ENCODE measurements at regions not wholly inside any gene's neighbourhood (a gene's known extent, or its start where the extent isn't known, plus 50 kb on each side); places are given as distances from the start of the nearest gene placed in this dataset.

DNA sequence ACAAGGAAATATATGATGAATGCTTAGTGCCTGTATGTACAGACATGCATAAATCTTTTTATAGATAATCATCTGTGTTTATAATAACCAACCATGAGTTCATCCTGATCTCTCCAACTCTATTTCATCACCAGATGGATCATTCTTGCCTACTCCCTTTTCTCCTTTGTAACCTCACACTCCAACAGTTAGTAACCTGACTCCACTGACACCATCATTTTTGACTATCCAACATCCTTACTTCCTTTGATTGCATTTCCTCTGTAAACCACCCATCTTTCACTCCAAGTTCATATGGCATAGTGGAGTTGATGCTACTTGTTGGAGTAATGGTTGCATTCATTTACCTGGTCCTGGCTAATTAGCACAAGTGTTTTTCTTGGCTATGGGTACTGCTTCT lies 170.6 kb downstream of the ZNF330 start:
- Histone ChIP-seq H3K36me3 (ENCODE audit: insufficient read depth) (no peaks in the 10 kb centered on the region), H3K4me3 (IDR thresholded peaks at IDR 0.05; ENCODE audit: insufficient read depth, low read depth, low read length) (no peak overlapping the region), H2AFZ (ENCODE audit: low read depth) (no peak overlapping the region; the same call in 1 of the 2 replicates), H3K79me2 (ENCODE audit: insufficient read depth, low read depth) (no peaks in the 10 kb centered on the region), H3K4me2 (no peak overlapping the region), H4K20me1 (ENCODE audit: insufficient read depth) (no peaks in the 10 kb centered on the region), H3K4me1 (ENCODE audit: low read depth, poor library complexity, severe bottlenecking) (no peaks in the 10 kb centered on the region), H3K9ac (no peak overlapping the region), H3K27ac (no peak overlapping the region), H3K27me3 (ENCODE audit: insufficient read depth, low read depth) (no peaks in the 10 kb centered on the region)
- TF ChIP-seq, protein P1, sequence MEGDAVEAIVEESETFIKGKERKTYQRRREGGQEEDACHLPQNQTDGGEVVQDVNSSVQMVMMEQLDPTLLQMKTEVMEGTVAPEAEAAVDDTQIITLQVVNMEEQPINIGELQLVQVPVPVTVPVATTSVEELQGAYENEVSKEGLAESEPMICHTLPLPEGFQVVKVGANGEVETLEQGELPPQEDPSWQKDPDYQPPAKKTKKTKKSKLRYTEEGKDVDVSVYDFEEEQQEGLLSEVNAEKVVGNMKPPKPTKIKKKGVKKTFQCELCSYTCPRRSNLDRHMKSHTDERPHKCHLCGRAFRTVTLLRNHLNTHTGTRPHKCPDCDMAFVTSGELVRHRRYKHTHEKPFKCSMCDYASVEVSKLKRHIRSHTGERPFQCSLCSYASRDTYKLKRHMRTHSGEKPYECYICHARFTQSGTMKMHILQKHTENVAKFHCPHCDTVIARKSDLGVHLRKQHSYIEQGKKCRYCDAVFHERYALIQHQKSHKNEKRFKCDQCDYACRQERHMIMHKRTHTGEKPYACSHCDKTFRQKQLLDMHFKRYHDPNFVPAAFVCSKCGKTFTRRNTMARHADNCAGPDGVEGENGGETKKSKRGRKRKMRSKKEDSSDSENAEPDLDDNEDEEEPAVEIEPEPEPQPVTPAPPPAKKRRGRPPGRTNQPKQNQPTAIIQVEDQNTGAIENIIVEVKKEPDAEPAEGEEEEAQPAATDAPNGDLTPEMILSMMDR (conservative IDR thresholded peaks at IDR 0.05; ENCODE audit: low read depth, low read length): no peak

DNA sequence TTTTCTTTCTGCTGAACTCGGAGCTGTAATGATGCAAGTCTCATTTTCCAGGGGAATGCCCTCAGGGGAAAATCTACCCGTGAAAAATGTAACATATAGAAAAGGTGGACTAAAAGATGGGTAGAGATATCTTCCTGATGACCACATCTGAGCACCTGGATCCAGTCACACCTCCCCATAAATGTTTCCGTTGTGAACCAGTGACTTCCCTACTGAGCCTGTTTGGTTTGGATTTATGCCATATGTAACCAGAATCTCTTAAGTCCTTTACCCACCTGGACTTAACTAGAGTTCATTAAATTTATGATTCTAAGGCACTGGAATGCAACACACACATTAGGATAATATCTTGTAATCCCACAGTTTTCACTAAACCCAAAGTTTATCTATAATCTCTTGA lies 171.1 kb downstream of the ZNF330 start:
- no peaks in the 10 kb centered on the region for H3K36me3 ChIP-seq (ENCODE audit: insufficient read depth)
- no peaks in the 10 kb centered on the region for H3K27me3 ChIP-seq (ENCODE audit: insufficient read depth, low read depth)
- no peak overlapping the region for H3K9ac ChIP-seq
- H3K4me1 ChIP-seq (ENCODE audit: low read depth, poor library complexity, severe bottlenecking): no peaks in the 10 kb centered on the region
- H3K27ac ChIP-seq: no peak overlapping the region
- H4K20me1 ChIP-seq (ENCODE audit: insufficient read depth): no peaks in the 10 kb centered on the region
- TF ChIP-seq, protein P1 (conservative IDR thresholded peaks at IDR 0.05; ENCODE audit: low read depth, low read length): no peak
- H3K79me2 ChIP-seq (ENCODE audit: insufficient read depth, low read depth): no peaks in the 10 kb centered on the region
- H3K4me2 ChIP-seq: no peak overlapping the region
- H2AFZ ChIP-seq (ENCODE audit: low read depth): no peak overlapping the region
- H3K4me3 ChIP-seq (IDR thresholded peaks at IDR 0.05; ENCODE audit: insufficient read depth, low read depth, low read length): no peak overlapping the region

DNA sequence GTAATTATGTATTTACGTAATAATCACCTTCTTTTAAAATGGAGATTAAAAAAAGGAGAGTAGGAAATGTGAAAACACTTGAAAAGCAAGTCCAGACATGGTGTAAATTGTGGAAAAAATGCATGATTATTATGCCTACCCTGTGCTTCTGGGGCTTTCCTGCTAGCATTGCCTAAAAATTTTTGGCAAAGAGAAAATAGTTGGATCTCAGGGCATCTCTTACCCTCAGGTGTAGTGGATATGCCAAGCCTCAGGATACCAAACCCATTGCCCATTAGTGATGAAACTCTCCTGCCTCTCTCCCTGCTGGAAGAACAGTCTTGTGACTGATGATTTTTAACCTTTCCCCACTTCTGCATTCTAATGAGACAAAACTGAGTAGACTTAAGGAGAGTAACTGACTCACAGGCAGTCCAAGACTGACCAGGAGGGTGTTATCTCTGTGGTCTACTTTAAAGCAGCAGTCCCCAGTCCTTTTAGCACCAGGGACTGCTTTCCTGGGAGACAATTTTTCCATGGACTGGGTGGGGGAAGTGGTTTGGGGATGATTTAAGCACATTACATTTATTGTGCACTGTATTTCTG lies 174.6 kb downstream of the ZNF330 start:
- Histone ChIP-seq H3K4me2 (no peak overlapping the region), H3K36me3 (ENCODE audit: insufficient read depth) (no peaks in the 10 kb centered on the region), H3K27me3 (ENCODE audit: insufficient read depth, low read depth) (no peaks in the 10 kb centered on the region)

DNA sequence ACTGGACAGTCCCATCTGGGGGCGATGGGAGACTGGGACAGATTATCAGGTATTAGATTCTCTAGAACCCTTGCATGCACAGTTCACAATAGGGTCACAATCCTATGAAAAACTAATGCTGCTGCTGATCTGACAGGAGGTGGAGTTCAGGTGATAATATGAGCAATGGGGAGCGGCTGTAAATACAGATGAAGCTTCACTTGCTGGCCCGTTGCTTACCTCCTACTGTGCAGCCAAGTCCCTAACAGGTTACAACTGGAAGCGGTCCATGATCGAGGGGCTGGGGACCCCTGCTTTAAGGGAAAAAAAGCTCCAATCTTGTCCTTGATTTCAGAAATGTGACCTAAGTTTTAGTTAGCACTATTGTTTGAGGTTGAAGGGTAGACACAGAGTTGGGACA lies 175.2 kb downstream of the ZNF330 start:
- H3K4me2 ChIP-seq: no peak overlapping the region
- H2AFZ ChIP-seq (ENCODE audit: low read depth): no peak overlapping the region
- no peak overlapping the region for H3K9ac ChIP-seq
- no peak overlapping the region for H3K4me3 ChIP-seq (IDR thresholded peaks at IDR 0.05; ENCODE audit: insufficient read depth, low read depth, low read length)
- TF ChIP-seq, protein P1 (conservative IDR thresholded peaks at IDR 0.05; ENCODE audit: low read depth, low read length): no peak
- H4K20me1 ChIP-seq (ENCODE audit: insufficient read depth): no peaks in the 10 kb centered on the region
- no peaks in the 10 kb centered on the region for H3K79me2 ChIP-seq (ENCODE audit: insufficient read depth, low read depth)
- no peaks in the 10 kb centered on the region for H3K4me1 ChIP-seq (ENCODE audit: low read depth, poor library complexity, severe bottlenecking)
- H3K36me3 ChIP-seq (ENCODE audit: insufficient read depth): no peaks in the 10 kb centered on the region
- H3K27ac ChIP-seq: no peak overlapping the region
- H3K27me3 ChIP-seq (ENCODE audit: insufficient read depth, low read depth): no peaks in the 10 kb centered on the region

More for the DNA sequence above, 174.6 kb downstream of the ZNF330 start:
- Histone ChIP-seq H2AFZ (ENCODE audit: low read depth) (no peak overlapping the region), H4K20me1 (ENCODE audit: insufficient read depth) (no peaks in the 10 kb centered on the region), H3K9ac (no peak overlapping the region), H3K4me1 (ENCODE audit: low read depth, poor library complexity, severe bottlenecking) (no peaks in the 10 kb centered on the region), H3K27ac (no peak overlapping the region), H3K79me2 (ENCODE audit: insufficient read depth, low read depth) (no peaks in the 10 kb centered on the region), H3K4me3 (IDR thresholded peaks at IDR 0.05; ENCODE audit: insufficient read depth, low read depth, low read length) (no peak overlapping the region)
- TF ChIP-seq, protein P1 (conservative IDR thresholded peaks at IDR 0.05; ENCODE audit: low read depth, low read length): no peak

All from KMS-11 (cell line).